ENCODE measurements at regions not wholly inside any gene's neighbourhood (a gene's known extent, or its start where the extent isn't known, plus 50 kb on each side); places are given as distances from the start of the nearest gene placed in this dataset.

GRCh38 chr5:4222821-4223220, 627.2 kb downstream of the IRX1 start:
- TF ChIP-seq REST (IDR thresholded peaks at IDR 0.05; ENCODE audit: insufficient read depth in 1 of 2, low read depth in 2 of 2, low read length in 2 of 2) (no peak), SIN3A (IDR thresholded peaks at IDR 0.05; ENCODE audit: borderline replicate concordance, insufficient read depth, low read length) (no peak), POLR2AphosphoS5 (IDR thresholded peaks at IDR 0.05; ENCODE audit: low read depth, low read length) (no peak), TAF1 (IDR thresholded peaks at IDR 0.05; ENCODE audit: borderline replicate concordance, insufficient read depth, low read length) (no peak), FOXP2 (optimal IDR thresholded peaks at IDR 0.05; ENCODE audit: borderline replicate concordance, extremely low read depth, extremely low read length, insufficient read depth) (no peak)

Measured in PFSK-1 (cell line).